ENCODE measurements at regions not wholly inside any gene's neighbourhood (a gene's known extent, or its start where the extent isn't known, plus 50 kb on each side); places are given as distances from the start of the nearest gene placed in this dataset.

DNA sequence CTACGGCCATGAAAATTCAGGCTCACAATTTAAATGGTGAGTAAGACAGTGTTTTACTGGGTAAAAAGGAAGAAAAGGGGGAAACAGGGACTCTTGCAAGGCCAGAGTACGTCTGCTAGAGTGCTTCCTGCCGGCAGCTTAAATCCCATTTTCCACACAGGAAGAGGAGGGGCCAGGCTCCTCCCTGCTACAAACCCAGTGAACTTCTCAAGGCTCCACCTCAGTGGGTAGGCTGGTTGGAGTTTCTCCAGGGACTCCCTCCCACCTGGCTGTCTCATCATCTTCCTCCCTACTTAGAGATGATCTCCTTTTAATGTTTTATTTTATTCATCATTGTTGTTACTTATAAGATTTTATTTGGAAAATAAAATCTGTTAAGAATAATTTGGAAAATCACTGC is 62.6 kb upstream of the SEMA3C start:
- TF ChIP-seq CTCF (conservative IDR thresholded peaks at IDR 0.05; ENCODE audit: low read length) (no peak), EZH2phosphoT487 (IDR thresholded peaks at IDR 0.05; ENCODE audit: borderline replicate concordance) (no peak)
